EH (cell line): ENCODE measurements at regions not wholly inside any gene's neighbourhood (a gene's known extent, or its start where the extent isn't known, plus 50 kb on each side); places are given as distances from the start of the nearest gene placed in this dataset.
"Not testable (repeated sequence)": the region's sequence is repeated elsewhere in the genome, so short reads cannot be mapped to it uniquely, and the experiment has no call there.

Experiments
- DNase-seq: peaks from one replicate; pipeline ENCODE4 v3.0.0-alpha.2; 2015; ENCODE audit warnings: low read depth

DNA sequence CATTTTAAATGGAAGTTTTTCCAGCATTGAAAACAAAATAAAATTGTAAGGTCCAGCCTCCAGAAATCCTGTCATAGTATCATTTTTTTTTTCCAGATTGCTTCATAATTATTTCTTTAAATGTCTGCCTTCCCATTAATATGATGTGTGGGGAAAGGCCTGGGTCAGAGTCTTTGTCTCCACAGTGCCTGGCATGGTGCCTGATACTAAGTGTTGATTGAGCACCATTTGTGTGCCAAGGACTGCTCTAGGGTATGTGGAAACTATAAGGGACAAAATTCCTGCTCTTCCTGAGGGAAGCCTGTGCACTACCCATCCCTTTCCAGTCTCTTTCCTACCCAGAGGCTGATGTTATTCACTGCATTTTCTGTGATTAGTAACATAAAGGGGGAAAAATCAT lies 53.1 kb upstream of the BEND4 start:
- DNase-seq, result no peak

- no peak for DNase-seq
Observed at GRCh38 chr4:42216664-42217063, 64.2 kb upstream of the BEND4 start.

GRCh38 chr4:42225286-42225685 lies 72.8 kb upstream of the BEND4 start:
- no peak for DNase-seq

- no peak for DNase-seq
Observed at GRCh38 chr4:42234817-42235216, 82.4 kb upstream of the BEND4 start.

DNA sequence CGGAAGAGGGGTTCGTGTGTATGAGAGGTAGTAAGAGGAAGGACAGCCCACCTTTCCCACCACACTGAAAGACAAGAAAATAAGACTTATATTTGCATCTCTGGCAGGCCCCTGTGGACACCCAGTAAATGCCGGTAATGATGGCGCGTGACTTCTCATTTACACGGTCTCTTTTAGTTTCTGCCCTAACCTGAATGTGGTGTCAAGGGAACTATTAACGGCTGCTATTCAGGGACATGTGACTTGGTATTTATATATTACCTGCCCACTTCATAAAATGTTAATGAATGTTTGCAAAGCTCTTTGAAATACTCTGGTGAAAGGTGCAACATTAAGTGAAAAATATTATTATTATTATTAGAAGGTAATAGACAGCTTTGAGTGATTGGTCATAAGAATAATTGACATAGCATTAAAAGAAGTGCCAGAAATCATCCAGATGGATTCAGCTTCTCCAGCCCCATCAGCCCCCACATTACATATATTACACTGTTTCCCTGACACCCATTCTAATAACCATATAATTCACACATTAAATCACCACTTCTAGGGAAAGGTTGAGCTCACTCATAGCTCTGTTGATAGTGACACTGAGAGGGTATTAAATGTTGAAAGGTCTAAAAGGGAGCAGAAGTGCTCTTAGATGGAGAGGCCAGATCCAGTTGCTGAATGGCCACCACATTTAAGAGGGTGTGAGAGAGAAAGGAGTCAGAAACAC lies 83.0 kb upstream of the BEND4 start:
- no peak for DNase-seq

GRCh38 chr4:42237010-42237409 lies 84.6 kb upstream of the BEND4 start:
- DNase-seq, result no peak

GRCh38 chr4:42237451-42237850 lies 85.0 kb upstream of the BEND4 start:
- DNase-seq, result no peak

DNA sequence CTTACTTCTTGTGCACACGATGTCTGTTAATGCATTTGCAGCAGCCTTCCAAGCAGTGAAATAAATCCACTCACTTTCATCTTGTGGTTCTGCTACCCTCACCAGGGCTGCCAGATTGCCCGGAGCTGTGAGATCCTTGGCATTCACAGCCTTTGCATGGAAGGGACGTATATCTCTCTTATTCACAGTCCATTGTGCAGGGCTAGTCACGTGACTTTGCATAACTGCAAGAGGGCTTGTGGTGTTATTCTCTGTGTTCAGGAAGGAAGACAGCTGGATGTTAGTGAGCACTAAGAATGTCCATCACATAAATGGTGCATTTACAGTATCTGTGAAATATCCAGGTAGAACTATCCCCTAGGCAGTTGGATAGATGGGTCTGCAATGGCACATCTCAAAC lies 96.5 kb upstream of the BEND4 start:
- no peak for DNase-seq

GRCh38 chr4:42252315-42252714 lies 99.9 kb upstream of the BEND4 start:
- DNase-seq, result no peak

DNA sequence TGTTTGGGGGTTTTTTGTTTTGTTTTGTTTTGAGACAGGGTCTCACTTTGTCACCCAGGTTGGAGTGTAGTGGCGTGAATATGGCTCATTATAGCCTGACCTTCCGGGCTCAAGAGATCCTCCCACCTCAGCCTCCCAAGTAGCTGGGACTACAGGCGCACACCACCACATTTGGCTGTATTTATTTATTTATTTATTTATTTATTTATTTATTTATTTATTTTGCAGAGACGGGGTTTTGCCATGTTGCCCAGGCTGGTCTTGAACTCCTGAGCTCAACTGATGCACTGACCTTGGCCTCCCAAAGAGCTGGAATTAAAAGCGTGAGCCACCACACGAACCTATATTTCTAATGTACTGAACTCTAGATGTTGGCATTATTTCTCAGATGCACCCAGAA lies 105.2 kb upstream of the BEND4 start:
- DNase-seq, result not testable (repeated sequence)

DNA sequence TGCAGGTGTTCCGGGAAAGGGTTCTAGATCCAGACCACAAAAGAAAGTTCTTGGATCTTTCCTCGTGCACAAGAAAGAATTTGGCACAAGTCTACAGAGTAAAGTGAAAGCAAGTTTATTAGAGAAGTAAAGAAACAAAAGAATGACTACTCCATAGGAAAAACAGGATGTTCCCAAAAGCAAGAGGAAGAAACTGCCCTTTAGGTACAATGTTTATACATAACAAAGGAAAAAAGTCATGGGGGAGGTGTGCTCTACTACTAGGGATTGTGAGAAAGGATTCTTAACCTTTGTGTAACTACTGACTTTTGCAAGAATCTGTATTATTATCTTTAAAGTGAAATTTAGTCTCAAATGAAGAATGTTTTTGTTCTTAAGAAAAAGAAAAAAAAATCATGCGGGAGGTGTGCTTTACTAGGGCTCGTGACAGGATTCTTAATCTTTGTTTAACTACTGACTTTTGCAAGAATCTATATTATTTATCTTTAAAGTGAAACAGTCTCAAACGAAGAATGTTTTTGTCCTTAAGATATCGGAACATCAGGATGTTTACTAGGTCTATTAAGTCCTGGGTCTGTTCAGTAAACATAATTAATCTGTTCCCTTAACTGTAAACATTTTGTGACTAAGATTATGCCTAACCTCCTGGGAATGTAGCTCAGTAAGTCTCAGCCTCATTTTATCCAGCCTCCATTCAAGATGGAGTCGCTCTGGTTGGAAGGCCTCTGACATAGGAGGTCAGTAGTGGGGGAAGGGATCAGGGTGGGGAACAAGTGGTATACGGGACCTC lies 110.4 kb upstream of the BEND4 start:
- DNase-seq, result no peak

- DNase-seq, result no peak
Observed at GRCh38 chr4:42265782-42266602, 113.5 kb upstream of the BEND4 start.

- no peak for DNase-seq
Observed at GRCh38 chr4:42267724-42268123, 115.3 kb upstream of the BEND4 start.

GRCh38 chr4:42268824-42269223 lies 116.4 kb upstream of the BEND4 start:
- DNase-seq, result no peak

- DNase-seq, result no peak
Observed at GRCh38 chr4:42271096-42271495, 118.6 kb upstream of the BEND4 start.

GRCh38 chr4:42277291-42277690 lies 120.0 kb upstream of the SHISA3 start:
- DNase-seq, result no peak

- no peak for DNase-seq
Observed at GRCh38 chr4:42278709-42279324, 118.5 kb upstream of the SHISA3 start.

DNA sequence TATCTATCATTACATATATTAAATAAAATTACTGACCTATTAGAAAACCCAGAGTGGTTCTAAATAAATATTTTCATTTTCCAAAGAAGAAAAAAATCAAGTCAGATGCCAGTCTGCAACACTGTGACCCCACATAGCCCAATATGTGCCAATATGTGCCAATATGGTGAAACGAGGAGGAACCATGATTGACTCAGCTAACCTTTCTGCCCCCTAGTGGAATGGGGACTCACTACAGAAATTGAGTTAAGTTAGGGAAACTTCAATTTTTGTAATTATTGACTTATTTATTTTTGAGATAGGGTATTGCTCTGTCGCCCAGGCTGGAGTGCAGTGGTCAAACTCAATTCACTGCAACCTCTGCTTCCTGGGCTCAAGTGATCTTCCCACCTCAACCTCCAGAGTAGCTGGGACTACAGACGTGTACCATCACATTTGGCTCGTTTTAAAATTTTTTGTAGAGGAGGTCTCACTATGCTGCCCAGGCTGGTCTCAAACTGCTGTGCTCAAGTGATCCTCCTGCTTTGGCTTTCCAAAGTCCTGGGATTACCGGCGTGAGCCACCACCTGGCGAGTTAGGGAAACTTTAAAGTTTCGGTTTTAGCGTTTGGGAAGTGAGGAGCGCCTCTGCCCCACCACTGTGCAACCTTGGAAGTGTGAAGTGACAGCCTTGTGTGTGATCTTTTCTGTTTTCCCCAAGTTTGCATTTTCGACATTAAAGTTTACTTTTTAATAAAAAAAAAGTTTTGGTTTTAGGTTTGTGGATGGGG lies 116.8 kb upstream of the SHISA3 start:
- DNase-seq, result peak; percentile 20

DNA sequence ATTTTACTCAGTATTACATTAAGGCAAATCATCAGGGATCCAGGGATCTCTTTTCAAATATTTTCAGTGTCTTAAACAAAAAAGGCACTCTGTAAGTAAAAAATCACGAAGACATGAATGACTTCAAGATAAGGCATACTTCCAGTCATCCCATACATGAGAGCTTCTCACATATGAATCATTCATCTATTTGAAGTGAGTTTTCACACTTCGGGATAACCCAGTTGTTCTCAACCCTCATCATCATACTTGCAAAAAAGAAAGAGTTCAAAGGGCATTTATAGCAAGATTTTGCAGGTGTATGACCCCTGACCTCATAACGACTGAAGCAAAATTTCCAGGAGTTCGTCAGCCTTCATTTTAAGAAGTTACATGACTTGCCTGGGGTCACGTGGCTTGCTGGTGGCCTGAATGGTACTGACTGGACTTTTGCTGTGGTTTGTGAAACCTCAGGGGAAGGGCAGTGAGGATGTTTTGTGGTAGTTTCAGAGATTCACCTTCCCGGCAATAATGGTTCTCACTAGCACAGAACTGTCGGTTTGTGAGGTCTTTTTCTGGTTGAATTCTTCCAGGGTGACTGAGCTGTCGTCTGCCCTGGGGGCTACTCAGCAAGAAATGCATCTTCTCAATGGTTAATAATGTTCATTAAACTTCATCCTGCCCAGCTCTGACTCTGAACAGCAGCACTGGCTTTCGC lies 115.8 kb upstream of the SHISA3 start:
- peak; percentile 13 for DNase-seq

- peak; percentile 54 for DNase-seq
Observed at GRCh38 chr4:42282081-42282901, 115.0 kb upstream of the SHISA3 start.
